GM12892 (cell line): ENCODE measurements at regions not wholly inside any gene's neighbourhood (a gene's known extent, or its start where the extent isn't known, plus 50 kb on each side); places are given as distances from the start of the nearest gene placed in this dataset.

Experiments used
- POLR2A ChIP-seq: IDR thresholded peaks from 2 replicates; pipeline ENCODE4 v1.6.1; 2011; ENCODE audit warnings: low read depth, low read length, control low read depth
- TAF1 ChIP-seq: IDR thresholded peaks from 2 replicates; pipeline ENCODE4 v1.6.1; 2011; ENCODE audit warnings: low read depth, mild to moderate bottlenecking, control low read depth, low read length, borderline replicate concordance

- TF ChIP-seq POLR2A (no peak), TAF1 (no peak)
Measured at GRCh38 chr7:24356718-24357386, 72.9 kb downstream of the NPY start.
